Endodermal cell (in vitro differentiated cells): ENCODE measurements at regions not wholly inside any gene's neighbourhood (a gene's known extent, or its start where the extent isn't known, plus 50 kb on each side); places are given as distances from the start of the nearest gene placed in this dataset.

ENCODE experiments used
- DNase-seq: peaks from one replicate; pipeline ENCODE4 v3.0.0-alpha.2; 2017
- H3K27ac ChIP-seq: 2 replicates; pipeline ENCODE4 v1.5.1; 2013; ENCODE audit warnings: mild to moderate bottlenecking, low read depth, low read length, moderate library complexity
- H3K27me3 ChIP-seq: 2 replicates; pipeline ENCODE4 v1.6.1; 2013; ENCODE audit warnings: mild to moderate bottlenecking, low read length, moderate library complexity; ENCODE audit not compliant: insufficient read depth, control insufficient read depth, poor library complexity, severe bottlenecking
- H3K36me3 ChIP-seq: 2 replicates; pipeline ENCODE4 v1.7.0; 2013; ENCODE audit warnings: mild to moderate bottlenecking, low read length, moderate library complexity; ENCODE audit not compliant: control insufficient read depth, insufficient read depth
- H3K4me1 ChIP-seq: one replicate; pipeline ENCODE4 v1.7.0; 2013; ENCODE audit warnings: low read length; ENCODE audit not compliant: control insufficient read depth, insufficient read depth
- H3K4me3 ChIP-seq: 2 replicates; pipeline ENCODE4 v1.5.1; 2013; ENCODE audit warnings: mild to moderate bottlenecking, low read length, moderate library complexity
- H3K9ac ChIP-seq: 2 replicates; pipeline ENCODE4 v1.6.1; 2013; ENCODE audit warnings: mild to moderate bottlenecking, low read length, moderate library complexity; ENCODE audit not compliant: poor library complexity, severe bottlenecking; ENCODE audit errors: extremely low read depth
- H3K9me3 ChIP-seq: 2 replicates; pipeline ENCODE4 v1.6.1; 2013; ENCODE audit warnings: mild to moderate bottlenecking, low read length, moderate library complexity; ENCODE audit not compliant: control insufficient read depth
- H3K27ac Mint-ChIP-seq: 2 replicates; pipeline ENCODE4 v1.8.0; 2020; ENCODE audit warnings: mixed read lengths
- H3K27me3 Mint-ChIP-seq: 2 replicates; pipeline ENCODE4 v1.8.0; 2021; ENCODE audit warnings: mild to moderate bottlenecking, mixed read lengths; ENCODE audit not compliant: insufficient read depth
- H3K36me3 Mint-ChIP-seq: 2 replicates; pipeline ENCODE4 v1.8.0; 2020; ENCODE audit warnings: low read depth, mixed read lengths
- H3K4me1 Mint-ChIP-seq: 2 replicates; pipeline ENCODE4 v1.8.0; 2020; ENCODE audit warnings: mixed read lengths
- H3K4me3 Mint-ChIP-seq: 2 replicates; pipeline ENCODE4 v1.8.0; 2020; ENCODE audit warnings: mild to moderate bottlenecking, moderate library complexity, mixed read lengths
- H3K9me3 Mint-ChIP-seq: 2 replicates; pipeline ENCODE4 v1.8.0; 2020; ENCODE audit warnings: mild to moderate bottlenecking, mixed read lengths
- WGBS, 2 experiments: methylation state at CpG; one replicate each; pipeline versions ENCODE4 v1.1.5 to v1.1.7; 2013; ENCODE audit warnings: missing lambda C conversion rate in 2 of 2, mixed read lengths in 1 of 2; ENCODE audit not compliant: insufficient coverage in 1 of 2, insufficient read length in 1 of 2; 5-methylcytosine and 5-hydroxymethylcytosine counted together
- TF ChIP-seq, protein P1 (sequence below): fragments of 200-600 bp; sonication (generic); conservative IDR thresholded peaks from 2 replicates; pipeline ENCODE4 v1.5.0; 2021; ENCODE audit warnings: antibody characterized with exemption, mild to moderate bottlenecking

DNA sequence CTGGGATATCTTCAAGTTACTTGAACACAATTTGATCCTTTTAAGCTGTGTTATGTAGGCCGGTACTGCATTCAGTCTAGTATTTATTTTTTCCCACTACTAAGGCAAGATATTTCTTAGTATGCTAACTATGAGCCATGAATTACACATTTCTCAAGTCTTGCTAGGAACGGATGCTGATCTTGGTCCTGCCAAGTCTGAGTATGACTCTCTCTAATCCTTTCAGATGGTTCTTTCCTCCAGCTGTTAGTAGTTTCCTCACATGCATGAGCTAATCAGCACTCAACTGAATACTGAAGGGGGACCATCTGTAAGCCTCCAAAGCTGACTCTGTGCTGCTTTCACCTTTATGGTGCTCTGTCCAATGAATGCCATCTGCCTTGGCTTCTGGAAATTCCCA lies 460.3 kb downstream of the KCTD12 start:
- H3K36me3 ChIP-seq, result no peaks in the 10 kb centered on the region
- H3K36me3 Mint-ChIP-seq, result no peaks in the 10 kb centered on the region
- no peak overlapping the region for H3K9ac ChIP-seq
- DNase-seq, result no peak
- no peaks in the 10 kb centered on the region for H3K27me3 ChIP-seq
- no peaks in the 10 kb centered on the region for H3K9me3 Mint-ChIP-seq
- no peaks in the 10 kb centered on the region for H3K9me3 ChIP-seq
- no peak overlapping the region for H3K4me3 Mint-ChIP-seq
- no peak overlapping the region for H3K27ac Mint-ChIP-seq
- no peak overlapping the region for H3K27ac ChIP-seq
- TF ChIP-seq, protein P1, sequence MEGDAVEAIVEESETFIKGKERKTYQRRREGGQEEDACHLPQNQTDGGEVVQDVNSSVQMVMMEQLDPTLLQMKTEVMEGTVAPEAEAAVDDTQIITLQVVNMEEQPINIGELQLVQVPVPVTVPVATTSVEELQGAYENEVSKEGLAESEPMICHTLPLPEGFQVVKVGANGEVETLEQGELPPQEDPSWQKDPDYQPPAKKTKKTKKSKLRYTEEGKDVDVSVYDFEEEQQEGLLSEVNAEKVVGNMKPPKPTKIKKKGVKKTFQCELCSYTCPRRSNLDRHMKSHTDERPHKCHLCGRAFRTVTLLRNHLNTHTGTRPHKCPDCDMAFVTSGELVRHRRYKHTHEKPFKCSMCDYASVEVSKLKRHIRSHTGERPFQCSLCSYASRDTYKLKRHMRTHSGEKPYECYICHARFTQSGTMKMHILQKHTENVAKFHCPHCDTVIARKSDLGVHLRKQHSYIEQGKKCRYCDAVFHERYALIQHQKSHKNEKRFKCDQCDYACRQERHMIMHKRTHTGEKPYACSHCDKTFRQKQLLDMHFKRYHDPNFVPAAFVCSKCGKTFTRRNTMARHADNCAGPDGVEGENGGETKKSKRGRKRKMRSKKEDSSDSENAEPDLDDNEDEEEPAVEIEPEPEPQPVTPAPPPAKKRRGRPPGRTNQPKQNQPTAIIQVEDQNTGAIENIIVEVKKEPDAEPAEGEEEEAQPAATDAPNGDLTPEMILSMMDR, result no peak
- H3K4me1 Mint-ChIP-seq, result peaks cover 3% of the 10 kb centered on the region
- H3K4me3 ChIP-seq, result no peak overlapping the region
- H3K4me1 ChIP-seq, result no peaks in the 10 kb centered on the region
- WGBS, 2 experiments, result 80 to 95% methylated on average over 1 to 2 of the region's 2 CpGs
- no peaks in the 10 kb centered on the region for H3K27me3 Mint-ChIP-seq

DNA sequence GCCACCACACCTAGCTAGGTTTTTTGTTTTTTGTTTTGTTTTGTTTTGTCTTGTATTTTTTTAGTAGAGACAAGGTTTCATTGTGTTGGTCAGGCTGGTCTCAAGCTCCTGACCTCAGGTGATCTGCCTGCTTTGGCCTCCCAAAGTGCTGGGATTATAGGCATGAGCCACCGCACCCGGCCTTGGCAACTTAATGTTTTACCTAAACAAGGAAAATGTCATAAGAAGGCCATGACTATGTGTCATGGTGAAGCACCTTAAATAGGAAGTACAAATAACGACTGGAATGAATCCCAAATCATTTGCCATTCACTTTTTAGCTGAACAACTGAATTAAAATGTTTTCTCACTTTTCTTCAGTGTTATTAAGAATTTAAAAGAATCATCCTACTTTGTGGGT lies 465.2 kb downstream of the KCTD12 start:
- DNase-seq, result no peak

DNA sequence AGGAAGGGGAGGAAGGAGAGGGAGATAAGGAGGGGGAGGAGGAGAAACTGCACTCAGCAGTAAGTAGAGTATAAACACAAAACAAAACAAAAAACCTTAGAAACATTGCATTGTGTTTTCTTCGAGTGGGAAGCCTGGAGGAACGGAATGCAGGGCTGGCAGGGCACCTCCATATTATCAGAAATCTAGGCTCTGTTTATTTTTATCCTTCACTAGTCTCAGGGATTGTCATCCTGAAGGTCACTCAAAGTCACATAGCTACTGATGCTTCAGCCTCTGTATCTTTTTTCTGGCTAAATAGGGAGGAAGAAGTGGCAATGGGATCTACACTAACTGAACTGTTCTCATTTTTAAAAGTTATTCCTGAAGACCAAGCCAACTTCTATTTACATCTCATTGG lies 467.8 kb downstream of the KCTD12 start:
- H3K9me3 ChIP-seq, result no peaks in the 10 kb centered on the region
- Mint-ChIP-seq H3K36me3 (no peaks in the 10 kb centered on the region), H3K27me3 (no peaks in the 10 kb centered on the region), H3K27ac (no peak overlapping the region), H3K9me3 (no peaks in the 10 kb centered on the region), H3K4me1 (peaks cover 15% of the 10 kb centered on the region), H3K4me3 (no peak overlapping the region)
- no peak for DNase-seq
- H3K27me3 ChIP-seq, result no peaks in the 10 kb centered on the region
- no peaks in the 10 kb centered on the region for H3K4me1 ChIP-seq
- no peak overlapping the region for H3K4me3 ChIP-seq
- TF ChIP-seq, protein P1, result no peak
- H3K36me3 ChIP-seq, result no peaks in the 10 kb centered on the region
- no peak overlapping the region for H3K27ac ChIP-seq
- WGBS, 2 experiments, result 86 to 94% methylated on average over 2 of the region's 2 CpGs
- H3K9ac ChIP-seq, result no peak overlapping the region

More for the DNA sequence above, 465.2 kb downstream of the KCTD12 start:
- Histone ChIP-seq H3K4me3 (no peak overlapping the region), H3K4me1 (no peaks in the 10 kb centered on the region), H3K27me3 (no peaks in the 10 kb centered on the region), H3K27ac (no peak overlapping the region), H3K9me3 (no peaks in the 10 kb centered on the region), H3K9ac (no peak overlapping the region), H3K36me3 (no peaks in the 10 kb centered on the region)
- H3K27ac Mint-ChIP-seq, result no peak overlapping the region
- H3K4me1 Mint-ChIP-seq, result peaks cover 11% of the 10 kb centered on the region
- TF ChIP-seq, protein P1, result no peak
- H3K9me3 Mint-ChIP-seq, result no peaks in the 10 kb centered on the region
- no peaks in the 10 kb centered on the region for H3K27me3 Mint-ChIP-seq
- 82 to 100% methylated on average over 2 to 3 of the region's 3 CpGs for WGBS, 2 experiments
- no peak overlapping the region for H3K4me3 Mint-ChIP-seq
- H3K36me3 Mint-ChIP-seq, result no peaks in the 10 kb centered on the region
